ENCODE measurements at regions not wholly inside any gene's neighbourhood (a gene's known extent, or its start where the extent isn't known, plus 50 kb on each side); places are given as distances from the start of the nearest gene placed in this dataset.

DNA sequence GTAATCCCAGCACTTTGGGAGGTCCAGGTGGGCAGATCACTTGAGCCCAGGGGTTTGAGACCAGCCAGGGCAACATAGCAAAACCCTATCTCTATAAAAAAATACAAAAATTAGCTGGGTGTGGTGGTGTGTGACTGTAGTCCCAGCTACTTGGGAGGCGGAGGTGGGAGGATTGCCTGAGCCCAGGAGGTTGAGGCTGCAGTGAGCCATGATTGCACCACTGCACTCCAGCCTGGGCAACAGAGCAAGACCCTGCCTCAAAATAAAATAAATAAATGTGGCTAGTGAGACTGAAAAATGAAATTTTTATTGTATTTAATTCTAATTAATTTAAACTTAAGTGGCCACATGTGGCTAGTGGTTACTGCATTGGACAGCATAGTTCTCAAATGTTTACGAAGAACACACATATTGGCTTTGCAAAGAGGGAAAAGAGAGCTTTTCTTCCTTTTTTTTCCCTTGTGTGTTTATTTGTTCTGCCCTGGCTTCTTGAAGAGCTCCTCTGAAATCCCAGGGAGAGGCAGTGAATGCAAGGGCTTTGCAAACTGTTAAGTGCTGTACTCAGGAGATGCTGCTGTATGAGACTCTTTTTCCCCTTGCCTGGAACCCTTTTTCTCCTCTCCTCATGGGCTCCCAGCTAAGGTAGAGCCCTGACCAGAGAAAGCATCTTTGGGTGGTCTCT, 59.0 kb upstream of the RPL11 start:
- TF ChIP-seq, protein P1, sequence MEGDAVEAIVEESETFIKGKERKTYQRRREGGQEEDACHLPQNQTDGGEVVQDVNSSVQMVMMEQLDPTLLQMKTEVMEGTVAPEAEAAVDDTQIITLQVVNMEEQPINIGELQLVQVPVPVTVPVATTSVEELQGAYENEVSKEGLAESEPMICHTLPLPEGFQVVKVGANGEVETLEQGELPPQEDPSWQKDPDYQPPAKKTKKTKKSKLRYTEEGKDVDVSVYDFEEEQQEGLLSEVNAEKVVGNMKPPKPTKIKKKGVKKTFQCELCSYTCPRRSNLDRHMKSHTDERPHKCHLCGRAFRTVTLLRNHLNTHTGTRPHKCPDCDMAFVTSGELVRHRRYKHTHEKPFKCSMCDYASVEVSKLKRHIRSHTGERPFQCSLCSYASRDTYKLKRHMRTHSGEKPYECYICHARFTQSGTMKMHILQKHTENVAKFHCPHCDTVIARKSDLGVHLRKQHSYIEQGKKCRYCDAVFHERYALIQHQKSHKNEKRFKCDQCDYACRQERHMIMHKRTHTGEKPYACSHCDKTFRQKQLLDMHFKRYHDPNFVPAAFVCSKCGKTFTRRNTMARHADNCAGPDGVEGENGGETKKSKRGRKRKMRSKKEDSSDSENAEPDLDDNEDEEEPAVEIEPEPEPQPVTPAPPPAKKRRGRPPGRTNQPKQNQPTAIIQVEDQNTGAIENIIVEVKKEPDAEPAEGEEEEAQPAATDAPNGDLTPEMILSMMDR (IDR thresholded peaks at IDR 0.05) = no peak
- TF ChIP-seq POLR2A (IDR thresholded peaks at IDR 0.05) = no peak

All from heart left ventricle (tissue), 13 donors.